HepG2 (cell line): ENCODE measurements at regions not wholly inside any gene's neighbourhood (a gene's known extent, or its start where the extent isn't known, plus 50 kb on each side); places are given as distances from the start of the nearest gene placed in this dataset.

Experiments
- ATAC-seq: fragments of 200-7000 bp; cut with Tn5 transposase; 3 replicates; pipeline ENCODE4 v1.9.1; 2020; ENCODE audit warnings: mild to moderate bottlenecking, moderate library complexity
- BruUV-seq: library from RNA; stranded (reverse); fragments of 400-500 nt; replicated peaks from 2 replicates; lab custom pipeline; 2021; lab: Mats Ljungman, UMichigan
- CTCF ChIA-PET: fragments of 300-600 bp; formaldehyde crosslinking; extraction: SDS; loops from one replicate; lab custom pipeline; 2021; ENCODE audit warnings: low total read pairs, inconsistent platforms, low intra/inter-chr PET ratio; lab: Yijun Ruan, JAX
- POLR2A ChIA-PET: fragments of 350-600 bp; sonication (Branson Sonifier 250); formaldehyde crosslinking; loops from one replicate; lab custom pipeline; 2020; ENCODE audit warnings: antibody characterized with exemption, inconsistent platforms; lab: Yijun Ruan, JAX
- DNase-seq: peaks from one replicate; pipeline ENCODE4 v3.0.0-alpha.2; 2015; ENCODE audit warnings: low spot score
- FAIRE-seq: peaks from 3 replicates; lab custom pipeline; 2011; peaks lifted over from hg19 to GRCh38; lab: Jason Lieb, UNC
- H2AFZ ChIP-seq: one replicate; pipeline ENCODE4 v1.6.1; 2011; ENCODE audit warnings: low read length, inconsistent platforms
- H3K27ac ChIP-seq: fragments of 300-600 bp; 3 replicates; pipeline ENCODE4 v1.8.0; 2011; ENCODE audit warnings: mixed run types, mild to moderate bottlenecking, mixed read lengths, low read length, inconsistent platforms; ENCODE audit not compliant: insufficient read depth; ENCODE audit errors: extremely low read length
- H3K27me3 ChIP-seq, 2 experiments: fragments of 200-600 bp in 1 of 2; 2 replicates in 1 of 2; 3 replicates in 1 of 2; pipeline versions ENCODE4 v1.6.0 to v1.8.0; 2011; ENCODE audit warnings: low read length in 2 of 2, mild to moderate bottlenecking in 2 of 2, moderate library complexity in 2 of 2, inconsistent platforms in 1 of 2; ENCODE audit not compliant: insufficient read depth in 2 of 2, control insufficient read depth in 1 of 2
- H3K36me3 ChIP-seq, 2 experiments: fragments of 200-600 bp in 1 of 2; replicated peaks in 1 of 2; 2 replicates in 1 of 2; 3 replicates in 1 of 2; pipeline versions ENCODE4 v1.5.1 to v1.8.0; 2011; ENCODE audit warnings: low read length in 2 of 2, inconsistent platforms in 1 of 2; ENCODE audit not compliant: insufficient read depth in 2 of 2, control insufficient read depth in 1 of 2
- H3K4me1 ChIP-seq: 2 replicates; pipeline ENCODE4 v1.5.1; 2012; ENCODE audit warnings: low read length, inconsistent platforms; ENCODE audit not compliant: insufficient read depth
- H3K4me2 ChIP-seq: 2 replicates; pipeline ENCODE4 v1.6.0; 2011; ENCODE audit warnings: low read depth, low read length, inconsistent platforms
- H3K4me3 ChIP-seq, 3 experiments: fragments of 200-600 bp in 1 of 3; sonication (generic), shearing (Covaris generic) in 1 of 3; replicated peaks in 1 of 3; 2 replicates each; pipeline ENCODE4 v1.5.1; 2011 to 2016; ENCODE audit warnings: low read length in 3 of 3, inconsistent platforms in 2 of 3, low read depth in 2 of 3, mild to moderate bottlenecking in 2 of 3, control low read depth in 1 of 3, mixed read lengths in 1 of 3; ENCODE audit not compliant: insufficient read depth in 1 of 3
- H3K79me2 ChIP-seq: one replicate; pipeline ENCODE4 v1.6.1; 2011; ENCODE audit warnings: low read length, inconsistent platforms; ENCODE audit not compliant: insufficient read depth
- H3K9ac ChIP-seq: 2 replicates; pipeline ENCODE4 v1.6.0; 2011; ENCODE audit warnings: mild to moderate bottlenecking, low read depth, low read length, inconsistent platforms; ENCODE audit not compliant: insufficient read depth
- H3K9me3 ChIP-seq: 2 replicates; pipeline ENCODE4 v1.5.1; 2012; ENCODE audit warnings: mild to moderate bottlenecking, low read length
- H4K20me1 ChIP-seq: 2 replicates; pipeline ENCODE4 v1.6.0; 2011; ENCODE audit warnings: inconsistent platforms, mild to moderate bottlenecking, low read length, moderate library complexity; ENCODE audit not compliant: insufficient read depth
- FOXK1 ChIP-seq: sonication (generic); formaldehyde crosslinking; IDR thresholded peaks from 2 replicates; pipeline ENCODE4 v1.4.0; 2020; ENCODE audit warnings: low read depth, missing genetic modification reagents, borderline replicate concordance
- SAP130 ChIP-seq: IDR thresholded peaks from 2 replicates; pipeline ENCODE4 v1.6.1; 2016; ENCODE audit warnings: low read depth
- SNAPC2 ChIP-seq: sonication (generic); formaldehyde crosslinking; IDR thresholded peaks from 2 replicates; pipeline ENCODE4 v1.8.1; 2022; ENCODE audit warnings: mild to moderate bottlenecking, missing genetic modification reagents
- TEAD2 ChIP-seq: sonication (generic); formaldehyde crosslinking; IDR thresholded peaks from 2 replicates; pipeline ENCODE4 v1.9.0; 2021; ENCODE audit warnings: missing genetic modification reagents
- U2AF1 ChIP-seq: fragments of 200-400 bp; formaldehyde crosslinking; optimal IDR thresholded peaks from 2 replicates; pipeline ENCODE3; 2017; ENCODE audit warnings: mild to moderate bottlenecking, low read depth, low read length
- ZBTB43 ChIP-seq: sonication (generic); formaldehyde crosslinking; conservative IDR thresholded peaks from 2 replicates; pipeline ENCODE4 v1.4.0; 2020; ENCODE audit warnings: missing genetic modification reagents
- ZKSCAN8 ChIP-seq: IDR thresholded peaks from 2 replicates; pipeline ENCODE4 v1.6.1; 2016; ENCODE audit warnings: borderline replicate concordance, missing genetic modification reagents, missing compliant biosample characterization
- ZNF331 ChIP-seq: sonication (generic); formaldehyde crosslinking; IDR thresholded peaks from 2 replicates; pipeline ENCODE4 v1.4.0; 2020; ENCODE audit warnings: missing genetic modification reagents
- ZNF557 ChIP-seq: sonication (generic); formaldehyde crosslinking; IDR thresholded peaks from 2 replicates; pipeline ENCODE4 v1.4.0; 2020; ENCODE audit warnings: missing genetic modification reagents
- WGBS: methylation state at CpG from one replicate; pipeline ENCODE4 v1.1.6; 2017; ENCODE audit warnings: low lambda C conversion rate; 5-methylcytosine and 5-hydroxymethylcytosine counted together
- in situ Hi-C: cut with HindIII; loops from 2 replicates; pipeline ENCODE4 v1.10.0; 2017; ENCODE audit warnings: low pct_unique_long_range_greater_than_20kb; ENCODE audit not compliant: extremely low pct_ligation_motif_present
- intact Hi-C: fragments of 100-400 bp; cut with micrococcal nuclease; formaldehyde crosslinking; loops from one replicate; pipeline ENCODE4 v1.10.0; 2022; ENCODE audit not compliant: unreplicated experiment
- TF ChIP-seq, protein P1 (sequence below): sonication (generic); formaldehyde crosslinking; IDR thresholded peaks from 2 replicates; pipeline ENCODE4 v1.8.0; 2022; ENCODE audit warnings: mild to moderate bottlenecking, missing genetic modification reagents, borderline replicate concordance

DNA sequence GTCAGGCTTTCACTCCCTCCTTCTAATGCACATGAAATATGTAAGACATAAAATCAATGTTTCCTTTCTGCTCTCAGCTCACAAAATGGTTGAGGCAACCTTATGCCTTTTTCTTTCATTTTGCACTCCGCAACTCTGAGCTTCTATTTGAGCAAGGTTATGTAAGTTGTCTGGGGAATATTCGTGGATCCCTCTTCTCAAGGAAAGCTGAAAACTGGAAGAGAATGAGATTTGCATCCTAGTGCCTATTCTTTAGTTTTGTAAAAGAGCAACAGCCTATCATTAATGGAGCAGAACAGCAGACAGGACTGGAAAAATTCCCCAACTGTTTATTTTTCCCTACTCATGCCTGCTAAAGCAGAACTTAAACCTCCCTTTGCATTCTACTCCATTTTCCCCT, 141.7 kb downstream of the FAM76B start:
- Histone ChIP-seq H3K4me3 (no peak overlapping the region), H3K4me2 (no peak overlapping the region), H3K27ac (no peak overlapping the region), H3K36me3 (no peaks in the 10 kb centered on the region), H4K20me1 (no peaks in the 10 kb centered on the region), H3K79me2 (no peaks in the 10 kb centered on the region), H3K9ac (no peak overlapping the region), H3K4me1 (no peaks in the 10 kb centered on the region), H2AFZ (no peak overlapping the region), H3K9me3 (no peaks in the 10 kb centered on the region), H3K27me3 (no peaks in the 10 kb centered on the region; a peak in 1 of 5 replicates)
- BruUV-seq: no TSS peak
- intact Hi-C loops: no loop called here
- ATAC-seq (no peak), FAIRE-seq (no peak), DNase-seq (no peak)
- CTCF ChIA-PET: no interaction called here
- WGBS: 15% methylated on average over 2 of the region's 2 CpGs
- TF ChIP-seq U2AF1: no peak
- TF ChIP-seq FOXK1 (CRISPR knock-in tag): no peak
- no peak for TF ChIP-seq ZKSCAN8
- TF ChIP-seq TEAD2 (CRISPR knock-in tag): no peak
- TF ChIP-seq SNAPC2 (CRISPR knock-in tag): no peak
- TF ChIP-seq, protein P1, sequence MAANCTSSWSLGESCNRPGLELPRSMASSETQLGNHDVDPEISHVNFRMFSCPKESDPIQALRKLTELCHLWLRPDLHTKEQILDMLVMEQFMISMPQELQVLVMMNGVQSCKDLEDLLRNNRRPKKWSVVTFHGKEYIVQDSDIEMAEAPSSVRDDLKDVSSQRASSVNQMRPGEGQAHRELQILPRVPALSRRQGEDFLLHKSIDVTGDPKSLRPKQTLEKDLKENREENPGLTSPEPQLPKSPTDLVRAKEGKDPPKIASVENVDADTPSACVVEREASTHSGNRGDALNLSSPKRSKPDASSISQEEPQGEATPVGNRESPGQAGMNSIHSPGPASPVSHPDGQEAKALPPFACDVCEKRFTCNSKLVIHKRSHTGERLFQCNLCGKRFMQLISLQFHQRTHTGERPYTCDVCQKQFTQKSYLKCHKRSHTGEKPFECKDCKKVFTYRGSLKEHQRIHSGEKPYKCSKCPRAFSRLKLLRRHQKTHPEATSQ (CRISPR knock-in tag): no peak
- TF ChIP-seq SAP130 (CRISPR knock-in tag): no peak
- TF ChIP-seq ZBTB43 (CRISPR knock-in tag): no peak
- TF ChIP-seq ZNF331: no peak
- no peak for TF ChIP-seq ZNF557 (CRISPR knock-in tag)
- POLR2A ChIA-PET: no interaction called here
- in situ Hi-C loops: no loop called here
